Ishikawa (cell line): ENCODE measurements at regions not wholly inside any gene's neighbourhood (a gene's known extent, or its start where the extent isn't known, plus 50 kb on each side); places are given as distances from the start of the nearest gene placed in this dataset.

ENCODE experiments used
- CEBPB ChIP-seq: IDR thresholded peaks from 2 replicates; pipeline ENCODE4 v1.6.1; 2012
- CREB1 ChIP-seq: IDR thresholded peaks from 2 replicates; pipeline ENCODE4 v1.6.1; 2012; ENCODE audit warnings: low read depth
- EGR1 ChIP-seq: IDR thresholded peaks from 2 replicates; pipeline ENCODE4 v1.6.1; 2012
- EP300 ChIP-seq: IDR thresholded peaks from 2 replicates; pipeline ENCODE4 v1.6.1; 2012; ENCODE audit warnings: borderline replicate concordance
- FOXM1 ChIP-seq: IDR thresholded peaks from 2 replicates; pipeline ENCODE4 v1.6.1; 2012; ENCODE audit warnings: low read depth, borderline replicate concordance
- NFIC ChIP-seq: IDR thresholded peaks from 2 replicates; pipeline ENCODE4 v1.6.1; 2012
- RAD21 ChIP-seq: IDR thresholded peaks from 2 replicates; pipeline ENCODE4 v1.6.1; 2012; ENCODE audit warnings: low read depth
- TAF1 ChIP-seq: IDR thresholded peaks from 2 replicates; pipeline ENCODE4 v1.6.1; 2012; ENCODE audit warnings: low read depth, mild to moderate bottlenecking
- TCF12 ChIP-seq: IDR thresholded peaks from 2 replicates; pipeline ENCODE4 v1.6.1; 2012; ENCODE audit warnings: low read depth
- TEAD4 ChIP-seq: IDR thresholded peaks from 2 replicates; pipeline ENCODE4 v1.6.1; 2012
- YY1 ChIP-seq: IDR thresholded peaks from 2 replicates; pipeline ENCODE4 v1.6.1; 2012; ENCODE audit warnings: low read depth
- ZBTB7A ChIP-seq: IDR thresholded peaks from 2 replicates; pipeline ENCODE4 v1.6.1; 2012; ENCODE audit warnings: low read depth
- TF ChIP-seq, protein P1 (sequence below): IDR thresholded peaks from 2 replicates; pipeline ENCODE4 v1.6.1; 2012; ENCODE audit warnings: low read depth, mild to moderate bottlenecking
- TF ChIP-seq, protein P2 (sequence below): IDR thresholded peaks from 2 replicates; pipeline ENCODE4 v1.6.1; 2012
- TF ChIP-seq, protein P3 (sequence below): IDR thresholded peaks from 2 replicates; pipeline ENCODE4 v1.6.1; 2012

DNA sequence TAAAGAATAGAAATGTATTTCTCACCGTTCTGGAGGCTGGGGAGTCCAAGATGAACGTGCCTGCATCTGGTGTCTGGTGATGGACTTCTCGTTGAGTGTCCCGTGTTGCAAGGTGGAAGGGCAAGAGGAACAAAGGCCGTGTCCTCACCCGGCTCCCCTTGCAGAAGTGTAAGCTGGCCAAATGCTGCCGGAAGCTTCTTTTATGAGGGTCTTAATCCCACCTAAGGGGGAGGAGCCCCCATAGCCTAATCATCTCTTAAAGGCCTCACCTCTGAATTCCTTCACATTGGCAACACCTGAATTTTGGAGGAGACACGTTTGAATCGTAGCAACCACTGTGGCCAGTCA, 99.1 kb upstream of the DAP start:
- TF ChIP-seq, protein P1, sequence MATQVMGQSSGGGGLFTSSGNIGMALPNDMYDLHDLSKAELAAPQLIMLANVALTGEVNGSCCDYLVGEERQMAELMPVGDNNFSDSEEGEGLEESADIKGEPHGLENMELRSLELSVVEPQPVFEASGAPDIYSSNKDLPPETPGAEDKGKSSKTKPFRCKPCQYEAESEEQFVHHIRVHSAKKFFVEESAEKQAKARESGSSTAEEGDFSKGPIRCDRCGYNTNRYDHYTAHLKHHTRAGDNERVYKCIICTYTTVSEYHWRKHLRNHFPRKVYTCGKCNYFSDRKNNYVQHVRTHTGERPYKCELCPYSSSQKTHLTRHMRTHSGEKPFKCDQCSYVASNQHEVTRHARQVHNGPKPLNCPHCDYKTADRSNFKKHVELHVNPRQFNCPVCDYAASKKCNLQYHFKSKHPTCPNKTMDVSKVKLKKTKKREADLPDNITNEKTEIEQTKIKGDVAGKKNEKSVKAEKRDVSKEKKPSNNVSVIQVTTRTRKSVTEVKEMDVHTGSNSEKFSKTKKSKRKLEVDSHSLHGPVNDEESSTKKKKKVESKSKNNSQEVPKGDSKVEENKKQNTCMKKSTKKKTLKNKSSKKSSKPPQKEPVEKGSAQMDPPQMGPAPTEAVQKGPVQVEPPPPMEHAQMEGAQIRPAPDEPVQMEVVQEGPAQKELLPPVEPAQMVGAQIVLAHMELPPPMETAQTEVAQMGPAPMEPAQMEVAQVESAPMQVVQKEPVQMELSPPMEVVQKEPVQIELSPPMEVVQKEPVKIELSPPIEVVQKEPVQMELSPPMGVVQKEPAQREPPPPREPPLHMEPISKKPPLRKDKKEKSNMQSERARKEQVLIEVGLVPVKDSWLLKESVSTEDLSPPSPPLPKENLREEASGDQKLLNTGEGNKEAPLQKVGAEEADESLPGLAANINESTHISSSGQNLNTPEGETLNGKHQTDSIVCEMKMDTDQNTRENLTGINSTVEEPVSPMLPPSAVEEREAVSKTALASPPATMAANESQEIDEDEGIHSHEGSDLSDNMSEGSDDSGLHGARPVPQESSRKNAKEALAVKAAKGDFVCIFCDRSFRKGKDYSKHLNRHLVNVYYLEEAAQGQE, result no peak
- no peak for TF ChIP-seq TEAD4
- TF ChIP-seq, protein P2, sequence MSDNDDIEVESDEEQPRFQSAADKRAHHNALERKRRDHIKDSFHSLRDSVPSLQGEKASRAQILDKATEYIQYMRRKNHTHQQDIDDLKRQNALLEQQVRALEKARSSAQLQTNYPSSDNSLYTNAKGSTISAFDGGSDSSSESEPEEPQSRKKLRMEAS, result no peak
- no peak for TF ChIP-seq FOXM1
- TF ChIP-seq CREB1, result no peak
- TF ChIP-seq TAF1, result no peak
- no peak for TF ChIP-seq CEBPB
- no peak for TF ChIP-seq TCF12
- no peak for TF ChIP-seq EGR1
- TF ChIP-seq EP300, result no peak
- TF ChIP-seq, protein P3, sequence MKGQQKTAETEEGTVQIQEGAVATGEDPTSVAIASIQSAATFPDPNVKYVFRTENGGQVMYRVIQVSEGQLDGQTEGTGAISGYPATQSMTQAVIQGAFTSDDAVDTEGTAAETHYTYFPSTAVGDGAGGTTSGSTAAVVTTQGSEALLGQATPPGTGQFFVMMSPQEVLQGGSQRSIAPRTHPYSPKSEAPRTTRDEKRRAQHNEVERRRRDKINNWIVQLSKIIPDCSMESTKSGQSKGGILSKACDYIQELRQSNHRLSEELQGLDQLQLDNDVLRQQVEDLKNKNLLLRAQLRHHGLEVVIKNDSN, result no peak
- no peak for TF ChIP-seq ZBTB7A
- no peak for TF ChIP-seq YY1
- TF ChIP-seq RAD21, result no peak
- no peak for TF ChIP-seq NFIC

DNA sequence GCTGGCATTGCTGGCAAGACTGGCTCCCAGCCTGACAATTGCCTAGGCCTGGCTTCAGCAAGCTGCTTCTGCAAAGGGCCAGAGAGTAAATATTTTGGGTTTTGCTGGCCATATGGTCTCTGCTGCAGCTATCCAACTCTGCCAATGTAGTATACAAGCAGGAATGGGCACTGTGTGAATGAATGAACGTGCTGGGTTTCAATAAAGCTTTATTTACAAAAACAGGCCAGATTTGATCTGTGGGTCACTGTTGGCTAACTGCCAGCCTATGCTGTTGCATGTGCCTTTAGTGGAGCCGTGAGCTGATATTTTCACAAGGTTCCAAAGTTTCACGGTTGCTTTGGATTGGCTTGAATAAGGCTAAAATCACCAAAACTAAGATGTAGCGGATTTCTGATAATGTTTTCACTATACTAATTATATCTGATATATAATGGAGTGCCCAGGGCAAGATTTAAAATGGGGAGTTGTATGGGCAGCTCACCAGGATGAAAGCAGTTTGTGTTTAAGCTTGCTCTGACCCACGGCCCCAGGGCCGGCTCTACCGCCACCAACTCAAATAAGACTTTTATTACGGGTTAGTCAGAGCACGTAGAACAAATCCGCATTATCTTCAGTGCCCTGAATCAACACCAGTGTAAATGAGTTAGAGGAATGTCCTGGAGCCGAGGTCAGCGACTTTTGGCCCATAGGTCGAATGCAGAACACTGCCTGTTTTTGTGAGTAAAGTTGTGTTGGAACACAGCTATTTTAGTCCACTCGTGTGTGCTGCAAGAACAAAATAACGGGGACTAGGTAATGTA, 98.6 kb upstream of the DAP start:
- TF ChIP-seq CEBPB (no peak), NFIC (no peak), EGR1 (no peak), YY1 (no peak), CREB1 (no peak), TEAD4 (no peak), FOXM1 (no peak), EP300 (no peak), TAF1 (no peak), ZBTB7A (no peak), TCF12 (no peak), RAD21 (no peak)
- TF ChIP-seq, protein P1, result no peak
- TF ChIP-seq, protein P3, result no peak
- TF ChIP-seq, protein P2, result no peak

DNA sequence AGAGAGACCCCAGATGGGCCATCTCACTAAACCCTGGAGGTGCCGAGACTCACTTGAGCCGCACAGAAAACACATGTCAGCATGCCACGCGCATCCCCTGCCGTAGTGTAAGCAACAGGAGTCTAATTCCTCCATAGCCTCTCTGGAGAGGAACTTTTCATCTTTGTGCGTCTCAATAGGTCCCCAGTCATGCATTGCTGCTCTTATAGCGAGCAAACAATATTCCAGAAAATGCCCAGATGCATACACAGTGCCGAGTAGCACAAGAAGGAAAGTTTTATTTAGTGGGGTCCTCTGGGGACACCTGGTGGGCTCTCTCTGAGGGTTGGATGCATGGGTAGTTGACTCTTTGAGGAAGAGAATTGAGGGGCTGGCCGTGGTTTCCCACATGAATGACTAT, 97.9 kb upstream of the DAP start:
- TF ChIP-seq TAF1 (no peak), TCF12 (no peak), CREB1 (no peak), FOXM1 (no peak), TEAD4 (no peak), CEBPB (no peak), EGR1 (no peak), ZBTB7A (no peak), NFIC (no peak)
- TF ChIP-seq, protein P3, result no peak
- TF ChIP-seq, protein P2, result no peak
- TF ChIP-seq, protein P1, result no peak

DNA sequence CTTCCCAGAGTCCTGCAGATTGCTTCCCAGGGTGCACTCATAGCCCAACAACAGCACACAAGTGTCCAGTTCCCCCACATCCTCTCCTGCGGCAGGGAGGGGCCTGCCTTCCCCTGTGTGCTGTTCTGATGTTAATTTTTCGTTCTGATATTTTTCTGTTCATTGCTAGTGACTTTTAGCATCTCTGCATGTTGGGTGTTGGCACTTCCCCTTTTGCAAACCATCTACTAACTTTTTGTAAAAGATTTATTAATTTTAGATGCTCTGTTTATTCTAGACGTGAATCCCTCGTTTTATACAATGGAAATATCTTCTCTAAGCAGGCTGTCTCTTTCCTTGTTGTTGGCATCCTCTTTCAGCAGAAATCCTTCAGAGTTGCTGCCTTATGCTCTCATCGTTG, 97.3 kb upstream of the DAP start:
- TF ChIP-seq TEAD4, result no peak
